Sigmoid colon (tissue), 6 donors: ENCODE measurements at regions not wholly inside any gene's neighbourhood (a gene's known extent, or its start where the extent isn't known, plus 50 kb on each side); places are given as distances from the start of the nearest gene placed in this dataset.

Experiments
- DNase-seq: peaks from one replicate; pipeline ENCODE4 v3.0.0-alpha.2; 2019
- H3K27ac ChIP-seq, 4 donors: fragments of 200-600 bp; sonication (generic); one replicate each; pipeline ENCODE4 v1.5.1; 2016 to 2019; ENCODE audit warnings: mild to moderate bottlenecking in 1 of 4
- H3K27me3 ChIP-seq, 3 donors: fragments of 200-600 bp; sonication (generic); one replicate each; pipeline ENCODE4 v1.5.1; 2019; ENCODE audit warnings: mild to moderate bottlenecking in 1 of 3
- H3K36me3 ChIP-seq, 4 donors: fragments of 200-600 bp; sonication (generic); one replicate each; pipeline ENCODE4 v1.5.1; 2016 to 2019
- H3K4me1 ChIP-seq, 4 donors: fragments of 200-600 bp; sonication (generic); one replicate each; pipeline ENCODE4 v1.5.1; 2017 to 2019
- H3K4me3 ChIP-seq, 4 donors: fragments of 200-600 bp; sonication (generic); one replicate each; pipeline ENCODE4 v1.5.1; 2017 to 2019; ENCODE audit warnings: mild to moderate bottlenecking in 2 of 4, moderate library complexity in 1 of 4
- H3K9me3 ChIP-seq, 4 donors: fragments of 200-600 bp in 3 of 4; sonication (generic) in 3 of 4; one replicate each; pipeline versions ENCODE4 v1.5.1 to v1.6.1; 2013 to 2019
- EP300 ChIP-seq, 4 donors: sonication (generic); formaldehyde crosslinking; IDR thresholded peaks; one replicate each; pipeline ENCODE4 v1.6.1; 2017; ENCODE audit warnings: antibody characterized with exemption in 4 of 4
- POLR2A ChIP-seq, 2 donors: fragments of 450-650 bp; IDR thresholded peaks; one replicate each; pipeline ENCODE4 v1.6.1; 2016; ENCODE audit warnings: antibody characterized with exemption in 2 of 2, mild to moderate bottlenecking in 2 of 2, moderate library complexity in 2 of 2
- POLR2AphosphoS5 ChIP-seq, 4 donors: sonication (generic); formaldehyde crosslinking; IDR thresholded peaks; one replicate each; pipeline ENCODE4 v1.6.1; 2017; ENCODE audit warnings: antibody characterized with exemption in 4 of 4
- WGBS, 2 donors: extraction: QIAGEN DNeasy Blood & Tissue Kit; methylation state at CpG; one replicate each; pipeline ENCODE4 v1.1.7; 2013; 5-methylcytosine and 5-hydroxymethylcytosine counted together
- intact Hi-C: fragments of 100-400 bp; cut with DNase I; formaldehyde crosslinking; loops from one replicate; pipeline ENCODE4 v1.15.1; 2023
- TF ChIP-seq, protein P1 (sequence below), 4 experiments: fragments of 450-650 bp in 3 of 4; fragments of 200-600 bp in 1 of 4; IDR thresholded peaks; one replicate each; pipeline ENCODE4 v1.5.1; 2016 to 2019; ENCODE audit warnings: antibody characterized with exemption in 4 of 4, mild to moderate bottlenecking in 3 of 4, moderate library complexity in 2 of 4
- donor health status: healthy with polysubstance abuse.
- donor health status: healthy.

GRCh38 chr11:70628855-70629844 is 230.8 kb downstream of the CTTN start:
- WGBS, 2 donors = 15 to 43% methylated on average over 30 of the region's 30 CpGs
- no peak overlapping the region for H3K27ac ChIP-seq

DNA sequence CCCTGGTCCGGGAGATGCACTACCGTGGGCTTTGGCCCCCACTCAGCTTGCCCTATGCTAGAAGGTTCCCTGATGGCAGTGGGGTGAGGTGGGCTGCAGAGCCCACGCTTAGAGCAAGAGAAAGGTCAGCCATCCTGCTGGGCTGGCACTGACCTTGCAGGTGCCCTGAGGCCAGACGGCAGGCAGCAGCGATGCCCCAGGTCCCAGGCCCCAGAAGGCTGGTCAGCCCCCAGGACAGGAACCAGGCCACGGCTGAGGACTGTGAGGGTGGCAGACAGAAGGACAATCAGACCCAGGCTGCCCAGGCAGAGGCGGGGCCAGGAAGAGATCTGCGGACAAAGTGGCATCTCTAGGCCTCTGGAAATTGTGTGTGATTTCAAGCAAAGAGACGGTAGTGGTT is 231.7 kb downstream of the CTTN start:
- no peak for DNase-seq
- Histone ChIP-seq H3K4me1 (peaks cover 0 to 9% (median 0%) of the 10 kb centered on the region in 4 donors), H3K9me3 (no peaks in the 10 kb centered on the region), H3K27ac (no peak overlapping the region), H3K4me3 (no peak overlapping the region), H3K27me3 (no peaks in the 10 kb centered on the region), H3K36me3 (no peaks in the 10 kb centered on the region)
- TF ChIP-seq, protein P1, sequence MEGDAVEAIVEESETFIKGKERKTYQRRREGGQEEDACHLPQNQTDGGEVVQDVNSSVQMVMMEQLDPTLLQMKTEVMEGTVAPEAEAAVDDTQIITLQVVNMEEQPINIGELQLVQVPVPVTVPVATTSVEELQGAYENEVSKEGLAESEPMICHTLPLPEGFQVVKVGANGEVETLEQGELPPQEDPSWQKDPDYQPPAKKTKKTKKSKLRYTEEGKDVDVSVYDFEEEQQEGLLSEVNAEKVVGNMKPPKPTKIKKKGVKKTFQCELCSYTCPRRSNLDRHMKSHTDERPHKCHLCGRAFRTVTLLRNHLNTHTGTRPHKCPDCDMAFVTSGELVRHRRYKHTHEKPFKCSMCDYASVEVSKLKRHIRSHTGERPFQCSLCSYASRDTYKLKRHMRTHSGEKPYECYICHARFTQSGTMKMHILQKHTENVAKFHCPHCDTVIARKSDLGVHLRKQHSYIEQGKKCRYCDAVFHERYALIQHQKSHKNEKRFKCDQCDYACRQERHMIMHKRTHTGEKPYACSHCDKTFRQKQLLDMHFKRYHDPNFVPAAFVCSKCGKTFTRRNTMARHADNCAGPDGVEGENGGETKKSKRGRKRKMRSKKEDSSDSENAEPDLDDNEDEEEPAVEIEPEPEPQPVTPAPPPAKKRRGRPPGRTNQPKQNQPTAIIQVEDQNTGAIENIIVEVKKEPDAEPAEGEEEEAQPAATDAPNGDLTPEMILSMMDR (IDR thresholded peaks at IDR 0.05) = no peak
- TF ChIP-seq POLR2A (IDR thresholded peaks at IDR 0.05) = no peak
- no peak for TF ChIP-seq POLR2AphosphoS5 (IDR thresholded peaks at IDR 0.05)
- intact Hi-C loops = no loop called here
- 94 to 95% methylated on average over 9 of the region's 9 CpGs for WGBS, 2 donors

More at GRCh38 chr11:70628855-70629844, 230.8 kb downstream of the CTTN start:
- DNase-seq = no peak
- Histone ChIP-seq H3K4me3 (no peak overlapping the region), H3K36me3 (no peaks in the 10 kb centered on the region), H3K27me3 (no peaks in the 10 kb centered on the region), H3K9me3 (no peaks in the 10 kb centered on the region), H3K4me1 (peaks cover 0 to 9% (median 0%) of the 10 kb centered on the region in 4 donors)
- intact Hi-C loops = no loop called here
- TF ChIP-seq POLR2A (IDR thresholded peaks at IDR 0.05) = no peak
- no peak for TF ChIP-seq EP300 (IDR thresholded peaks at IDR 0.05)
- no peak for TF ChIP-seq POLR2AphosphoS5 (IDR thresholded peaks at IDR 0.05)
- TF ChIP-seq, protein P1 (IDR thresholded peaks at IDR 0.05) = no peak

DNA sequence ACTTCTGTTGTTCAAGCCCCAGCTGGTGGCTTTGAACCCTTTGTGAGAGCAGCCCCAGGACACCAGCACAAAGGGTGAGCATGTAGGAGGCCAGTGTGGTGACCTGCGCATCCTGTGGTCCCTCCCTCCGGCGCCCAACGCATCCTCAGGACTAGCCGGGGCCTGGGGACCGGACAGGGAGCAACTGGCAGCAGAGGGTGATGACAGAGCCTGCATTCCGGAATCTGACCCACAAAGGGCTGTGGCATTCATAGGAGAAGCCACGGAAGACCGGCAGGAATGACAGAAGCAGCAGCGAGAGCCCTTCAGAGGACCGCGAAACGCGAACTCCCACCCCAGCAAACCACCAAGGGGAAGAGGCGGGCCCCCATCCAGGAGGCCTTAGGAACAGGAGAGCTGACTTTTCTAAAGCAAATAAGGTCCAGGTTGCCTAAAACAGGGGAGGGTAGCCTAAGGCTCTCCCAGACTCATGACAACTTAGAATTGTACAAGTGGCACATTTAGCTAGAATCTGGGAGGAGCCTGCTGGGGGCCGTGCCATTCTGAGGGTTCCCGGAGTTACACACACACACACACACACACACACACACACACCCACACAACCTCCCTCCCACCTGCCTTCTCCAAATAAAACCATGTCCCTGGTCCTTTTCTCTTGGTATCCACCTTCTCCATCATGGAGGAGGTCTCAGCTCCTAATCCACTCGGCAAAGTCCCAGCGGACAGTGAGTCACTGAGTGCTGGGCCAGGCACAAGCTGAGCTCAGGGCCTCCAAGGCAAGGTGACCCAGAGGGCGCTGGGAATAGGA is 232.7 kb downstream of the CTTN start:
- DNase-seq = no peak
- Histone ChIP-seq H3K9me3 (no peaks in the 10 kb centered on the region), H3K27ac (no peak overlapping the region), H3K36me3 (no peaks in the 10 kb centered on the region), H3K4me3 (no peak overlapping the region), H3K27me3 (no peaks in the 10 kb centered on the region), H3K4me1 (peaks cover 0 to 9% (median 0%) of the 10 kb centered on the region in 4 donors)
- WGBS, 2 donors = 89% methylated on average over 20 of the region's 20 CpGs
- no peak for TF ChIP-seq EP300 (IDR thresholded peaks at IDR 0.05)
- TF ChIP-seq, protein P1 (IDR thresholded peaks at IDR 0.05) = no peak
- intact Hi-C loops = no loop called here

GRCh38 chr11:70631624-70632047 is 233.3 kb downstream of the CTTN start:
- Histone ChIP-seq H3K36me3 (no peaks in the 10 kb centered on the region), H3K4me3 (no peak overlapping the region), H3K27me3 (no peaks in the 10 kb centered on the region), H3K27ac (no peak overlapping the region), H3K9me3 (no peaks in the 10 kb centered on the region), H3K4me1 (peaks cover 0 to 9% (median 0%) of the 10 kb centered on the region in 4 donors)
- no peak for DNase-seq
- TF ChIP-seq POLR2A (IDR thresholded peaks at IDR 0.05) (no peak), POLR2AphosphoS5 (IDR thresholded peaks at IDR 0.05) (no peak), EP300 (IDR thresholded peaks at IDR 0.05) (no peak)
- TF ChIP-seq, protein P1 (IDR thresholded peaks at IDR 0.05) = no peak
- intact Hi-C loops = no loop called here
- 85 to 88% methylated on average over 13 of the region's 13 CpGs for WGBS, 2 donors
